NOMO-1 treated with DMSO at 0.1 percent for 48 hours (cell line): ENCODE measurements at regions not wholly inside any gene's neighbourhood (a gene's known extent, or its start where the extent isn't known, plus 50 kb on each side); places are given as distances from the start of the nearest gene placed in this dataset.
"Not testable (repeated sequence)": the region's sequence is repeated elsewhere in the genome, so short reads cannot be mapped to it uniquely, and the experiment has no call there.

Experiments used
- DNase-seq: peaks from one replicate; lab custom pipeline; 2025; ENCODE audit not compliant: unreplicated experiment; lab: John Stamatoyannopoulos, UW

DNA sequence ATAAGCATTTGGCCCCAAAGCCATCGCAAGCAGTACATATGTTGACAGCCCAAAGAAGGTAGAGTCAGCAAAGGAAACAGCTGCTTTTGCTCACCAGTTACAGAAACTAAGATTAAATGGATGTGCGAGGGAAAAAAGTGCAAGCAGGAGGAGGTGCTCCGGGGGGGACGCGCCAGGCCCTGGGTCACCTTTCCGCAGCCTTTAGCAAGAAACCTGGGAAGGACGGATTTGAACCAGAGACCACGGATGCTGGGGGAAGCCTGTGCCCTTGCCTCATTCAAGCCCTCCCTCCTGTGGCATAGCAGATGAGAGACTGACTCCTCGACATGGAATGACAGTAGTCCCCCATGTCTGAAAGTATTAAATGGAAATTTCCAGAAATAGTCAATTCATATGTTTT is 405.6 kb upstream of the PRKCQ start:
- no peak for DNase-seq

DNA sequence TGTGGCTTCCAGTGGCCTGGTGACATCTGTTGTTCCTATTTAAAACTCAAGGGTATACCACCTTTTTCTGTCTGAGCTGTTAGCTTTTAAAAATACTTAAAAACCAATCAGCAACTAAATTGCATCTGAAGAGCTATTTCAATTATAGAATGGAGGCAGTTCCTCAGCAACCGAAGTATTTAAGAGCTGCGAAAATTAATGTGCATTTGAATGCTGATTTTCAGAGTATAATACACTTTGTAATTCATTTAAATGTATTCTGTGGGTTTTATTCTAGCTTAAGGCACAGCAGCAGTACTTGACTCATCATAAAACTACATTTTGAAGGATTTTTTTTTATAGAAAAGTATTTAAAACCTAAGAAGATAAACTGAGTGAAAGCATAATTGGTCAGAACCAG is 404.9 kb upstream of the PRKCQ start:
- DNase-seq: no peak

DNA sequence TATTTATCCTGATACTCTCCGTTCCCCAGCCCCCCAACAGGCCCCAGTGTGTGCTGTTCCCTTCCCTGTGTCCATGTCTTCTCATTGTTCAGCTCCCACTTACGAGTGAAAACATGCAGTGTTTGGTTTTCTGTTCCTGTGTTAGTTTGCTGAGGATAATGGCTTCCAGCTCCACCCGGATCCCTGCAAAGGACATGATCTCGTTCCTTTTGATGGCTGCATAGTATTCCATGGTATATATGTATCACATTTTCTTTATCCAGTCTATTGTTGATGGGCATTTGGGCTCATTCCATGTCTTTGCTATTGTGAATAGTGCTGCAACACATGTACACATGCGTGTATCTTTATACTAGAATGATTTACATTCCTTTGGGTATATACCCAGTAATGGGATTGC is 403.9 kb upstream of the PRKCQ start:
- DNase-seq: not testable (repeated sequence)

DNA sequence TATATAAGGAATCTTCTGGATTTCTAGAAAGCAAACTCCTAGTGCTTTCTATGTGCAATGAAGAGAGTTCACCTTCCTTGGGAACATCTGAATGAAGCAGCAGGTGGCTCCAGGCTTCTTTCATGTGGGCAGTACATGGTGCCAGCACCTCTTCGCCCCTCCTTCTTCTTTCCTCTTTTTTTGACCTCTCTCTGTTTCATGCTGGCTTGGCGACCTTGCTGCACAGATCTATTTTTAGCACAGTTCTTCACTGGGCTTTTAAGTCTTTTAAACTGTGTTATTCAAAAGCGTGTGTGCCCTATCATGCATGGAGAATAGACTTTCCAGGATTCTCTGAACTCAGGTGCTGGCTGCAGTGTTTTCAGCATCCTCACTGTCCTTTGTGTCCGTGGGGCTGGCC is 400.3 kb upstream of the PRKCQ start:
- DNase-seq: peak; percentile 12

DNA sequence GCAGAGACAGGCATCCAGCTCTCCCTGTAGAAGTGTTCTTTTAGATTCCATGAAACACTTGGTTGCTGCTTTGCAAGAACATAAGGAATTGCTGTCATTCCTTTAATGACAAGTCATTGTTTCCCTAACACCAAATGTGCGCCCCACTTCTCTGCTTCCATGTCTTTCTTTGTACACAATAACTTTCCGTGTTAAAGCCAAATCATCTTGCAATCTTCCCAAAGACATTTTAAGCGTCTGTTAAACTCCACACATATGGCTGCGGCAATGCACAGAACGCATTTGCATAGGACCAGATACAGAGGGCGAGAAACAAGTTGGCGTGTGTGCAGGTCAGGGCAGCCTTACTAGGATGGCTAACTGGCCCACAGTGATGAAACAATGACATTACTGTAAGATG is 399.3 kb upstream of the PRKCQ start:
- no peak for DNase-seq

DNA sequence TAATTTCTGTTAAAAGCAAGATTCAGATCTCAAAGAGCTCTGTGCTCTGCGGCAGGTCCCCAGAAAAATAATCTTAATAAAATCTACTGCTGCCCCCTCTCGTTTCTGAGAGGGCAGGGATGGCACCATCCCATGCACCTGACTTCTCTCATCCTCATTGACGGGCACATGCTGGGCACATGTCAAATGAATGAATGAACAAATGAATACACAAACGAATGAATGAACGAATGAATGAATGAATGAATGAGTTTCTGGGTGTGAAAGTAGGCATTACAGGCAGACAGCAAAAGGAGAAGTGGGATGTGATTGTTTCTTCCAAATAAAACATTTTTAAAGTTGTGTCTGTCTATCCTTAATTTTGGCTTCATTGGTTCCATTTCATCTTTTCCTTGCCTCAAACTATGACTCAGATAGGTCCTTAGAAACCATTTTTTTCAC is 398.1 kb upstream of the PRKCQ start:
- no peak for DNase-seq

DNA sequence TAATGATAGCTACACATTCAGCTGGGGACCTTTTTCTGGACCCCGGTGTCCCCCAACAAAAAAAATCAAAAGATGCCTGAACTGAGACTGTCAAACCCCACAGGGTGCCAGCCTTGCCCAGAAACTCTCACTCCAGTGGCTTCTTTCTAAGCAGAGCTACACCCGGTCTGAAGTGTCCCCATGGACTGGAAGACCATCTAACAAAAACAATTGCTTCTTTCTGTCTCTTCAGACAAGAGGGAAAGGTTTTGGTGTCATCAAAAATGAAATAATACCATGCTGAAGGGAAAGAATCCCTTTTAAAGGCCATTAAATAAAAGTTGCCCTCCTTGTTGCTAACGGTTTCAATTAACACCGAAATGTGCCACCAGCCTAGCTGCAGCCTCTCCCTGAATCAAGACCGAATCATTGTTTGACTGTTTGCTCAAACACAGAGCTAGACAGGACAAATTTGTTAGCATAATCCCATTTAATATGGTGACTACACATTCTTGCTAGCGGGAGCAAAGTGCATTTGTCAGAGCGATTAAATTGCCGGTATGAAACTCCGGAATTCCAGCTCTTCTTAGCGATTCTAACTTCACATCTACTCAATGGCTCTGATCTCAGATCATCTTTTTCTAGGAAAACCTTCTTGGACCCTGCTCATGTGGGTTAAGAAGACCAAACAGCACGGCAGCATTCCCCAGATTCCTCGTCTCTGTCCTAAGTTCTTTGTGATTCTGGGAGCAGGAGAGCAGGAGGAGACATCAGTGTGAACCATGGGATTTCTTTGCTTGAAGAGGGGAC is 397.5 kb upstream of the PRKCQ start:
- no peak for DNase-seq

DNA sequence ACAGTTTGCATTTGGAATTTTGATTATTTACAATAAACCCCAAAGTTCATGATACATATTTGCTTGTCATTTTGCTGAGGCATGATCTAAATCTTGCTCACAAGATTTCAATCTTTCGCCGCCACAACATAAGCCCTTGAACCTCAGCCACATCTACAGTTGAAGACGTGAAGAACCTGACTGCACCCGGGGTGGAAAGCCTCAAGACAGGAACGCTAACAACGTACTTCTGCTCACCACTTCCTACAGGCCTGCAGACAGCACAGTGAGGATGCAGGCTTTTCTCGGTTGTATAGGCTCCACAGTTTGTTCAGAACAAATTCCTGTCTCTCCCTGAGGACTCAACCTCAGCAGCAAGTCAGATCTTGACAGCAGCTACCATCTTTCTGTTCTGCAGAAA is 393.8 kb upstream of the PRKCQ start:
- no peak for DNase-seq

DNA sequence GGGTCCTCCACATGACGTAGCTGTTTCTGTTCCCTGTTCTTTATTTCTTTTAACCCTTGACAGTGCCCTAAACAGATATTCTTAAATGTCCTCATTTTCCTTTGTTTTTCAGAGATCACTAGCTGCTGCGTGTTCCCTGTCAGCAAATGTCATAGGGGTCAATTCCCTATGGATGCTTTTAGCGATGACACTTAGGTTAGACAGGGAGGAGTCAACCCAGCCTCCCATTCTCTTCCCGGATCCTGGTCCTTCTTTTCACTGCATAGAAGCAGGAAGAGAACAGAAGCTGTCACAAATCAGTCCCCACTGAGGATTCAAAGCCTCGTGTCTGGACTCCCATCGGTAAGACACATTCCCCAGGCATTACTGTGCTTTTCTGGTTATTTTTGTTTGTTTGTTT is 392.1 kb upstream of the PRKCQ start:
- DNase-seq: peak; percentile 10

DNA sequence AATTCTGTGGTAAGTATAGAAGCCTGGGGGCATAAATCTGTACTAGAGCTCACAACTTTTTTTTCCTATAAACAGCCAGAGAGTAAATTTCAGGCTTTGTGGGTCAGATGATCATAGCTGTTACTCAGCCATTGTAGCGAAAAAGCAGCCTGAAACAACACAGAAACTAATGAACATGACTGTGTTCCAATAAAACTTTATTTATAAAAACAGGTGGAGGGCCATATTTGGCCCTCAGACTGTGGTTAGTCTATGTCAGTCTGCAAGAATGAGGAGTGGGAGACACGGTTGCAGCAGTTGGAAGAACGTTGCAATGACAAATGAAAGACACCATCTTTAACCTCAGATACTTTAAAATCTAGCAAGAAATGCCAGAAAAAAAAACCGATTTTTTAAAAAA is 389.6 kb upstream of the PRKCQ start:
- DNase-seq: no peak

DNA sequence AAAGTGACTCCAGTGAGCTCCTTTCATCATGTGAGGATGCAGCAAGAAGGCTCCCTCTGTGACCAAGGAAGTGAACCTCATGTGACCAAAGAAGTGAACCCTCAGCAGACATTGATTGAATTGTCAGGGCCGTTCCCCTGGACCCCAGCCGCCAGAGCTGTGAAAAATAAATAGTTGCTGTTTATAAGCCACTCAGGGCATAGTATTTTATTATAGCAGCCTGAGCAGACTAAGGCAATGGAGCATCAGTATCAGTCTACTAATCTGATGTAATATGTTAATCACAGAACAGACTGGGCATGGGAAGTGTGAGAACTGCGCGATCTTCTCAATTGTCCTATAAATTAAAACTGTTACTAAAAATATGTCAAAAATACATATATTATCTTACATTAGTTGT is 384.5 kb upstream of the PRKCQ start:
- no peak for DNase-seq

DNA sequence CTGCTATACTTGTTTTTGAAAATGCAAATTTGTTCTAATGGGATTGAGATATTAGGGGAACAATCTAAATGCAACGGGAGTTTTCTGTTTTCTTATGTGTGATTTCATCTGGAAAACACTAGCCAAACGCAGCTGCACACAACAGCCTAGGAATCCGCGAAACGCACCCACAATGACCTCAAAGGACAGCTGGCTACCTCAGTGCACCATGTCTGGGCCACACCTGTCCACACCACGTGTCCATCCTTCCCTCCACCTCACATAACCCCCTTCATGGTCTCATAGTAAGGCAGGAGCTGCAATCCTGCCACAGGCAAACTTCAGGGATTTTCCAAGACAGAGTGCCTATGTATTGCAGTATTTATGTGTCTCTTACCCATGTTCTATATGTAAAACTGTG is 382.5 kb upstream of the PRKCQ start:
- DNase-seq: no peak

DNA sequence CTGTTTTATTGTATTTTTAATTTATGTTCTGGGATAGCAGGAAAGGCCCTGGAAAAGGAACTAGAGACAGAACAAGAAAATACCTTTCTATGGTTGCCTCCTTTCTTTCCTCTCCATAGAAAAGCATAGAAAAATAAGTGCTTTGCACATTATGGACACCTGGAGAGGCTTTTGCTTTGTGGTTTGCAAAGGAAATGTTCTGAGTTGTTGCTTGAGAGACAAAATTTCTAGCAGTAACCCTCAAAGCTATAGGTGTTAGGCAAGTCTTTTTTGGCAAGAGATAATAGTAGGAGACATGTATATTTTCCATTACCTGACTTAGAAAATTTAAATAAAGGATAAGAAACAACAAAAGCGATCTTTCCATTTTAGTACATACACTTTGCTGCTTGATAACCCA is 378.6 kb upstream of the PRKCQ start:
- DNase-seq: no peak

DNA sequence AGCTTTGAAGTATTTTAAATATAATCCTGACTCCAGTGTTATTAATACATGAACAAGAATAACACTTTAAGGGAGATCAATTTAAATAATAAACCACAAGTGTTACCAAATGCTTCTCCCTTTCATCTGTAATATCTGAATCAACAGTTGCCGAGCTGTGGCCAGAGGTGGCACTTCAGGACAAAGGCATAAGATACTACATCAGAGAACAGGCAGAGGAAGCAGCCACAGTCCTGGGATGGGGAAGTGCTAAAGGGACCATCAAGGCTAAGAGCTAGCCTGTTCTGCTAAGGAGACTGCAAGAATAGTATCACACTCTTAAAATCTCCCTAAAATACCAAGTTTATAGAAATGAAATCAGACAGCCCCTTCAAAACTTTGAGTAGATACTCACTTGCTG is 378.2 kb upstream of the PRKCQ start:
- DNase-seq: peak; percentile 64

DNA sequence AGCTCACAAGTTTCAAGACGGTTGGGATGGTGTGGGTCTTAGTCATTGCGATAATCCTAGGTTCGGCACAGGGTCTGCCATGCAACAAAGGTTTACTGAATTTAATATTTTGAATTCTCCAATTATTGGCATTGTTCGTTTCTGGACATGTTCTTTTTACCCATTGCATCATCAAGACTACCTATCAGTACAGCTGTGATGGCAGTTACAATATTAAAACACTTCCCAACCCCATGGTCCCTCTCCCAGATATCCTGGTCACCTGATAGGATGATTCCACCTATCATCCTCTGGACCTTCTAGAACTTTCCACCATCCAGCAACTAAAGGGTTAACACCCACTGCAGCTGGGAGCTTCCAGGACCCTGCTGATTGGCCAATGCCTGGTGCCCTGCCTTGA is 377.8 kb upstream of the PRKCQ start:
- DNase-seq: no peak

DNA sequence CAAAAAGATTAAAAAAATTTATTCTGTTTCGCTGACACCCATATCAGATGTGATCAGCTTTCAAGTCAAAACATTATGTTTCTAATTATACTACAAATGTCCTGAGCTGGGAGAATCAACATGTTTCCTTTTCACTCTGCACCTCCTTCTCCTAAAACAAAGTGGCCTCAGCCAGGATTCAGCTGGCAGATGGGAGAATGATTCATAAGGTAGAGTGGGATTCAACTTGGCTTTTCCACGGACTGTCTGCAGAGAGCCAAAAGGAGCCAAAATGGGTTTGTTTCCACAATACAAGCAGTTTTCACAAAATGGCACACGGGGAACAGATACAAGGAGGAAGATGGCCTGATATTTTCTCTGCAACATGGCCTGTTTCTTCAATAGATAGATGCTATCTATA is 376.5 kb upstream of the PRKCQ start:
- DNase-seq: no peak

DNA sequence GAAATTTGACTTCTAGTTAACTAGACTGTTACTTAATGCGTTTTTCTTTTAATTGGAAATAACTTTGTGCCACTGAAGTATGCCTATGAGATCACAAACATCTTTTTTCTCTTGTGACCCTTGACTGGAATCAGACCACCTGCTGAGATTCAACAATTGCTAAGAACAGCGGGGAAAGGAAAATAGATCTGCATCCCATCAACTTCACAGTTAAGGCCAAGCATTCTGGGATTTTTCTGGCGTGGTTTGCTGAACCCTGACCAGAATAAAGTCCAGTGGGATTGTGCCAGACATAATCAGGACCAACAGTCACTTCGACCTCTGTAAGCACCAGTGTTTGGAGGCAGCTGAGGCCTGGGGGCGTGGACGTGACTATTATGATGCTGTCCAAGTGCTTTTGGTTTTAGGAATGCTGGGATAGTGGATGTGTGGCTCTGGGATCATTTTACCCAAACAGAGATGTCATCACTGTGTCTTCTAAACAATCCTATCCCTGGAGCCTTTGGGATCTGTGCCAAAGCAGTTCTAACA is 373.3 kb upstream of the PRKCQ start:
- DNase-seq: no peak

DNA sequence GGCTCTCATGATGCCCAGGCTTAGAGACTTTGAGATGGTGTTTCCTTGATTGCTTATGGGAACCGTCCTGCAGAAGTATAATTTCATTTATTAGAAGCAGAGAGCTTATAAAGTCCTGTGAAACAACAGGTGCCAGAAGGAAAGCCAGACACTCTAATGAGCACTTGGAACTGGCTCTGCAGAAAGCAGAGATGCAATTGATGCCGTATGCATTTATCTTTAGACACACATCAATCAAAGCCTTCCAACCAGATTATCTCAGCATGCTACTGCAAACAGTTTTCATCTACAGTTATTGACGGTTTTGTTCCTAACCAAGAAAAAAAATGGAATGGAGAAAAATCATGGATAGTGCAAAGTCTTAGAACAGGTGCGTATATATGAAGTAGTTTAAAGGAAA is 371.7 kb upstream of the PRKCQ start:
- DNase-seq: no peak

DNA sequence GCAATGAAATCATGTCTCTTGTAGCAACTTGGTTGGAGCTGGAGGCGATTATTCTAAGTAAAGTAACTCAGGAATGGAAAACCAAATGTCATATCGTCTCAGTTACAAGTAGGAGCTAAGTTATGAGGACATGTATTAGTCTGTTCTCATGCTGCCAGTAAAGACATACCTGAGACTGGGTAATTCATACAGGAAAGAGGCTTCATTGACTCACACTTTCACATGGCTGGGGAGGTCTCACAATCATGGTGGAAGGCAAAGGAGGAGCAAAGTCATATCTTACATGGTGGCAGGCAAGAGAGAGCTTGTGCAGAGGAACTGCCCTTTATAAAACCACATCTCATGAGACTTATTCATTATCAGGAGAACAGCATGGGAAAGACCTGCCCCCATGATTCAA is 370.1 kb upstream of the PRKCQ start:
- DNase-seq: no peak

DNA sequence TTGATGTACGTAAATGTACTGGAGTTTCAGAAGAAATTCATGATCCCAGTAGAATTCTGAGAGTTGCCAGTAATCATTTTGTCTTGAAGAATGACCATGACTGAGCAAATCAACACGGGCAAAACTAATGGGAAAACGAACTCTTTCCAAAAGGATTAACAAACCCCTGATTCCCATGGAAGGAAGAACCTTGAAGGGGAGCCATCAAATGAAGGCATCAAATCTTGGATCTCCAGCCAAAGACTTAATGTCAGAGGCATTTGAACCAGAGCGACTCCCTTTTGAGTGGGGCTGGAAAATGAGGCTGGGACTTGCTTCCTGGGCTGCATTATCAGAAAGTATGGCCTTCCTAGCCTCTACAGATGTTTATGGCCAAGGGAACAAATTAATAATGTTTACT is 364.4 kb upstream of the PRKCQ start:
- no peak for DNase-seq

DNA sequence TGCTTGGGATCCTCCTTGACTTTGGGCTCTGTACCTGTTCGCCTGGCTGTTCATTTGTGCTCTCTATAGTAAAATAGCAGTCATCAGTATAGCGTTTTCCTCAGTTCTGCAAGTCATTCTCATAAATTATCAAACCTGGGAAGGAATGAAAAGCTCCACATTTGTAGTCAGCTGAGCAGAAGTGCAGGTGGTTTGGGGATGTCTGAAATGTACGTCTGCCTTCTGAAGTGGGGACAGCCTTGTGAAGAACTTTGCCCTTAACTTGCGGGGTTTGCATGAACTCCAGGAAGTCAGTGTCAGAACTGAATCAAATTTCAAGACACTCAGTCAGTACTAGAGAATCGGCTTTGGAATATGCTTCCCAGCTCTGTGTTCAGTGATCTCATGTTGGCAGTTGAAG is 358.3 kb upstream of the PRKCQ start:
- DNase-seq: no peak

DNA sequence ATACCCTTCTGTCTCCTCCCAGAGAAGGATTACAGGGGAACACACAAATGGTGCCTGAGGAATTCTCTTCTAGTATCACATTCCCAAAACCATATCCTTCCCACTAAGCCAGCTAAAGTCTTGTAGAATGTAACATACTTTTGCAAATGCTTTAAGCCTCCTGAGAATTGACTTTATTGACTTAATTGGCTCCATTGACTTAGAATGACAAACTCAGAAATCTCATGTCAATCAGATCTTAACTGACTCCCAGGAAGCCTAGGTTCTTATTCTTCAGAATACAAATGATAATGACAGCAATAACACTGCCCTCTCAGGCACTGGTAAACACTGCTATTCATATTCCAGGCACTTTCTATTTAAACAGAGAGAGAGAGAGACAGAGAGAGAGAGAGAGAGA is 356.9 kb upstream of the PRKCQ start:
- no peak for DNase-seq

DNA sequence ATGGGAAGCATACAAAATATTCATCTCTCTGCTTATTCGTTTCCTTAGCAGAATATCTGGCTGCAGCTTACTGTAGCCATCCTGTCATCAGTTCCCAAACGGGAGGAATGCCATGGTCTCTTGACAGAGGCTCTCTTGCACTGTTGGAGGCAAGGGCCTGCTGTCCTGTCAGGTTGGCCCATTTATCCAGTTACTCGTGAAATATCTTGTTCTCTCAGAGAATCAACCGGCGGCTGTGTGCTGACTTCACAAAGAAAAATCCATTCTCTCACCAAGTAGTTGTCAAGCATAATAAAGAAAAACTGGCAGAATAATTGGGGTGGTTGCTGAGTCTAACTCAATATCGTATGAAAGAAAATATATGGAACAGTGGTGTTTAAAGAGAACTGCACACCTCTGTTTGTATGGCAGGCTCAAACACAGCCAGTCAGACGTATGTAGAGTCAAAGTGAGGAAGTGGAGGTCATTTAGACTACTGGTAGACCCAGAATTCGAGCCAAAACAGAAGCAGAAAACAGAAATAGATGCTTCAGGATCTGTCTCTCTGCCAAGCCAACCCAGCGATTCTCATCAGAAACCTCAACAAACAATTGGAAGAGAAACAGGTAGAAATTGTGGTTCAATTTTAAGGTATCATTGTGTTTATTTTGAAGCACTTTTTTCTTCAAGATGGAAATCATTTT is 349.2 kb upstream of the PRKCQ start:
- peak; percentile 41 for DNase-seq
